ENCODE measurements at regions not wholly inside any gene's neighbourhood (a gene's known extent, or its start where the extent isn't known, plus 50 kb on each side); places are given as distances from the start of the nearest gene placed in this dataset.

- no peaks in the 10 kb centered on the region for H3K4me1 Mint-ChIP-seq
- peaks cover 6% of the 10 kb centered on the region for H3K9me3 Mint-ChIP-seq
- H3K27ac Mint-ChIP-seq = no peak overlapping the region
- H3K4me3 Mint-ChIP-seq = no peak overlapping the region
- H3K36me3 Mint-ChIP-seq = no peaks in the 10 kb centered on the region
- peaks cover 9% of the 10 kb centered on the region for H3K27me3 Mint-ChIP-seq
These were observed 191.9 kb downstream of the TFAP2C start for GRCh38 chr20:56820984-56821383.

- Mint-ChIP-seq H3K27ac (no peak overlapping the region), H3K4me3 (no peak overlapping the region), H3K4me1 (no peaks in the 10 kb centered on the region), H3K27me3 (peaks cover 18% of the 10 kb centered on the region), H3K36me3 (no peaks in the 10 kb centered on the region), H3K9me3 (no peaks in the 10 kb centered on the region)
These were observed 197.2 kb downstream of the TFAP2C start for GRCh38 chr20:56826306-56826704.

GRCh38 chr20:56826705-56827665, 197.9 kb downstream of the TFAP2C start:
- Mint-ChIP-seq H3K4me3 (no peak overlapping the region), H3K9me3 (no peaks in the 10 kb centered on the region), H3K27me3 (peaks cover 23% of the 10 kb centered on the region), H3K27ac (no peak overlapping the region), H3K4me1 (no peaks in the 10 kb centered on the region), H3K36me3 (no peaks in the 10 kb centered on the region)

GRCh38 chr20:56827763-56828162, 198.7 kb downstream of the TFAP2C start:
- Mint-ChIP-seq H3K9me3 (no peaks in the 10 kb centered on the region), H3K4me3 (no peak overlapping the region), H3K27me3 (peaks cover 23% of the 10 kb centered on the region), H3K4me1 (no peaks in the 10 kb centered on the region), H3K27ac (no peak overlapping the region), H3K36me3 (no peaks in the 10 kb centered on the region)

GRCh38 chr20:56828402-56828801, 199.3 kb downstream of the TFAP2C start:
- Mint-ChIP-seq H3K27me3 (peaks cover 24% of the 10 kb centered on the region), H3K9me3 (no peaks in the 10 kb centered on the region), H3K27ac (no peak overlapping the region), H3K4me1 (no peaks in the 10 kb centered on the region), H3K4me3 (no peak overlapping the region), H3K36me3 (no peaks in the 10 kb centered on the region)

- Mint-ChIP-seq H3K9me3 (no peaks in the 10 kb centered on the region), H3K36me3 (no peaks in the 10 kb centered on the region), H3K4me1 (no peaks in the 10 kb centered on the region), H3K4me3 (no peak overlapping the region), H3K27ac (no peak overlapping the region), H3K27me3 (peaks cover 22% of the 10 kb centered on the region)
These were observed 200.8 kb downstream of the TFAP2C start for GRCh38 chr20:56829788-56830385.

- no peaks in the 10 kb centered on the region for H3K9me3 Mint-ChIP-seq
- no peaks in the 10 kb centered on the region for H3K36me3 Mint-ChIP-seq
- H3K27ac Mint-ChIP-seq = no peak overlapping the region
- no peaks in the 10 kb centered on the region for H3K4me1 Mint-ChIP-seq
- no peak overlapping the region for H3K4me3 Mint-ChIP-seq
- peaks cover 20% of the 10 kb centered on the region for H3K27me3 Mint-ChIP-seq
These were observed 202.7 kb downstream of the TFAP2C start for GRCh38 chr20:56831795-56832194.

GRCh38 chr20:56833427-56833826, 204.3 kb downstream of the TFAP2C start:
- H3K27me3 Mint-ChIP-seq = peaks cover 24% of the 10 kb centered on the region
- no peak overlapping the region for H3K4me3 Mint-ChIP-seq
- H3K27ac Mint-ChIP-seq = no peak overlapping the region
- no peaks in the 10 kb centered on the region for H3K36me3 Mint-ChIP-seq
- no peaks in the 10 kb centered on the region for H3K4me1 Mint-ChIP-seq
- H3K9me3 Mint-ChIP-seq = no peaks in the 10 kb centered on the region

- H3K36me3 Mint-ChIP-seq = no peaks in the 10 kb centered on the region
- H3K9me3 Mint-ChIP-seq = no peaks in the 10 kb centered on the region
- no peaks in the 10 kb centered on the region for H3K4me1 Mint-ChIP-seq
- peaks cover 15% of the 10 kb centered on the region for H3K27me3 Mint-ChIP-seq
- no peak overlapping the region for H3K27ac Mint-ChIP-seq
- no peak overlapping the region for H3K4me3 Mint-ChIP-seq
These were observed 206.9 kb downstream of the TFAP2C start for GRCh38 chr20:56835829-56836550.

- H3K4me3 Mint-ChIP-seq = no peak overlapping the region
- no peak overlapping the region for H3K27ac Mint-ChIP-seq
- H3K27me3 Mint-ChIP-seq = peaks cover 6% of the 10 kb centered on the region
- H3K9me3 Mint-ChIP-seq = no peaks in the 10 kb centered on the region
- H3K36me3 Mint-ChIP-seq = no peaks in the 10 kb centered on the region
- H3K4me1 Mint-ChIP-seq = no peaks in the 10 kb centered on the region
These were observed 210.1 kb downstream of the TFAP2C start for GRCh38 chr20:56839222-56839621.

- H3K4me1 Mint-ChIP-seq = no peaks in the 10 kb centered on the region
- peaks cover 6% of the 10 kb centered on the region for H3K27me3 Mint-ChIP-seq
- no peaks in the 10 kb centered on the region for H3K36me3 Mint-ChIP-seq
- no peaks in the 10 kb centered on the region for H3K9me3 Mint-ChIP-seq
- no peak overlapping the region for H3K27ac Mint-ChIP-seq
- no peak overlapping the region for H3K4me3 Mint-ChIP-seq
These were observed 210.7 kb downstream of the TFAP2C start for GRCh38 chr20:56839786-56840185.

GRCh38 chr20:56840716-56841261, 211.7 kb downstream of the TFAP2C start:
- no peaks in the 10 kb centered on the region for H3K36me3 Mint-ChIP-seq
- no peak overlapping the region for H3K4me3 Mint-ChIP-seq
- no peaks in the 10 kb centered on the region for H3K4me1 Mint-ChIP-seq
- H3K9me3 Mint-ChIP-seq = no peaks in the 10 kb centered on the region
- H3K27me3 Mint-ChIP-seq = peaks cover 7% of the 10 kb centered on the region
- no peak overlapping the region for H3K27ac Mint-ChIP-seq

GRCh38 chr20:56841346-56841908, 212.3 kb downstream of the TFAP2C start:
- no peaks in the 10 kb centered on the region for H3K4me1 Mint-ChIP-seq
- no peaks in the 10 kb centered on the region for H3K9me3 Mint-ChIP-seq
- H3K36me3 Mint-ChIP-seq = no peaks in the 10 kb centered on the region
- H3K27ac Mint-ChIP-seq = no peak overlapping the region
- H3K4me3 Mint-ChIP-seq = no peak overlapping the region
- H3K27me3 Mint-ChIP-seq = peaks cover 9% of the 10 kb centered on the region

GRCh38 chr20:56842056-56842455, 212.9 kb downstream of the TFAP2C start:
- Mint-ChIP-seq H3K27ac (no peak overlapping the region), H3K4me3 (no peak overlapping the region), H3K27me3 (peaks cover 7% of the 10 kb centered on the region), H3K36me3 (no peaks in the 10 kb centered on the region), H3K9me3 (no peaks in the 10 kb centered on the region), H3K4me1 (no peaks in the 10 kb centered on the region)

- Mint-ChIP-seq H3K27ac (no peak overlapping the region), H3K27me3 (peaks cover 5% of the 10 kb centered on the region), H3K9me3 (no peaks in the 10 kb centered on the region)
These were observed 214.3 kb downstream of the TFAP2C start for GRCh38 chr20:56843386-56843785.

More at GRCh38 chr20:56843386-56843785, 214.3 kb downstream of the TFAP2C start:
- H3K36me3 Mint-ChIP-seq = no peaks in the 10 kb centered on the region
- H3K4me1 Mint-ChIP-seq = no peaks in the 10 kb centered on the region
- H3K4me3 Mint-ChIP-seq = no peak overlapping the region
